ENCODE measurements at regions not wholly inside any gene's neighbourhood (a gene's known extent, or its start where the extent isn't known, plus 50 kb on each side); places are given as distances from the start of the nearest gene placed in this dataset.
"Not testable (repeated sequence)": the region's sequence is repeated elsewhere in the genome, so short reads cannot be mapped to it uniquely, and the experiment has no call there.

DNA sequence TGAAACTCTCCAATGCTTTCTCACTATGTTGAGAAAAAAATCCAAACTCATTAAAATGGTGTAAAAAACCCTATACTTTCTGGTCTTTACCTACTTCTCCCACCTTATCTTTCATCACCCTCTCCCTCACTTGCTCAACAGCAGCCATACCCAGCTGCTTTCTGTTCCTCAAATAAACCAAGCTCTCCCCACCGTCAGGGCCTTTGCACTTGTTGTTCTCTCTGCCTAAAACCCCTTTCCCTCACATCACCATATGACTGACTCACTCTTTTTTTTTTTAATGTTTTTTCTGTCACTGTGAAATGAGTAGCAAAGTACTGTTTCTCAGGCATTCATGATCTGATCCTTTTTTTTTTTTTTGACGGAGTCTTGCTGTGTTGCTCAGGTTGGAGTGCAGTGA is 122.3 kb upstream of the TMEM164 start:
- DNase-seq = no peak

DNA sequence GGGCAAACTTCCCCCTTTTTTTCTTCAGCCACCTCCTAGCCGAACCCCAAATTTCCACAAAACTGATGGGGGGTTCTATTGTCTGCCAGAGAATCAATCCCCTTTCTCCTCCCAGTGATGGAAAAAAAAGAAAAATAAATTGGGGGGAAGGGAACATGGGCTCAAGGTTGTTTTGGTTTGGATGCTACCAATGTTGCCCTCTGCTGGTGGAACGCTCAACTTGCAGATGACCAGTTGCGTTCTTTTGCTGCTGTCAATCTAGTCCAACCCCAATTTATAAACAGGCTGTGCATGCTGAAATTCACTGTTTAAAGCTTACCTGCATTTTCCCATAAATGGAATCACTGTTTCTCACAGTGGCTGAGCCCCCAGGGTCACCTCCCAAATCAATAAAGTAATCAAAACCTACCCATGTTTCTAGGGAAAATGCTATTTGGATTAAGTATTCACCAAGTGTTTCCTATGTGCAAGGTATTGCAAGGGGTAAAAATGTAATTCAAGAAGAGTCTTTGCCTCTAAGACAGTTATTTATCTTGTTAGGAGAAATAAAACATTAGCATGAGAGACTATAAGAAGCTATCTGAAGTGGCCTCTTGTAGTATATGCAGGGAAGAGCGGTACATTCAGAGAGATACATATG is 116.7 kb upstream of the TMEM164 start:
- DNase-seq = peak; percentile 4

DNA sequence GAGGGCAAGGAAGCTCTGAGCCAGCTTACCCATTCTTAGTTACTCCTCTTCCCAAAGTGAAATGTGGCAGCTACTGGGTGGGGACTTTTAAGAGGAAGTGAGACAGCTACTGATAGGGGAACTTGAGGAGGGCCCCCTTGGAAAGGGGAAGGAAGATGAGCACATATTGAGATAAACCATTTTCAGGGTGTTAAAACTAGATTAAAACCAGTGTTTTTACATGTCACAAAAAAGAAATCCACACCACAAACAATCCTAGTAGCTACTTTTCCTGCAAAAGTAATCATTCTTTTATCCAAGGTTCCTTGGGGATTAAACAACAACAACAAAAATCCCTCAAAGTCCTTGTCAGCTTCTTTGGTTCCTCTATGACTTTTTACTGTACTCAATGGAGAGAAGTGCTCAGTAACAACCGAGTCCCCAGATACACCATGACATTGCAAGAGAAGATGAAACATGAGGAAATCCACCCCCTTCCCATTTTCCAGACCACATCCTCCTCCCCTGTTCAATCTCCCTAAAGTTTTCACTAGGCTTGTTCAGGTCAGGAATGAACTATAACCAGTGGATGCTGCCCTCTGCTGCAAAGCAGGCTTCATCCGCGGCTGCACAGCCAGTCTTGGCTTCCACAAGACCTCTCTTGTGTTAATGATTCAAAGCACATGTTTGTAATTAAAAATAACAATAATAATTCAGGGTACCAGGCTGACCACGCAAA is 113.5 kb upstream of the TMEM164 start:
- peak; percentile 47 for DNase-seq

DNA sequence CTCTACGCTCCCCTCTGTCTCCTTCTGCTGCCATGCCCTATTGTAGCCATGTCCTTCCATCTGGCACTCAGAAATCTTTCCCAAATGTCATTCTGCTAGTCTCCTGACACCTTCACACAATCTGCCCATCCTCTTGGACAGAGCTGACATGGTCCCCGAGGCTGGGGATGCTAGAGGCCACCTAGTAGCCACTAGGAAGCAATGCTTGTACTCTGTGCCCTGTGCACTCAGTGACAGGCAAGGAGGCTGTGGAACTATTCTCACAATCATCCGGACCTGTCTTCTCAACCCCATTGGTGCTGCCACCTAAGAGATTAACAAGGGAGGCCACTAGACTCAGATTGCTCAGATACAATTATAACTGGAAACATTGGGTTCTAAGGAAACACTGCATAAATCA is 112.6 kb upstream of the TMEM164 start:
- no peak for DNase-seq

DNA sequence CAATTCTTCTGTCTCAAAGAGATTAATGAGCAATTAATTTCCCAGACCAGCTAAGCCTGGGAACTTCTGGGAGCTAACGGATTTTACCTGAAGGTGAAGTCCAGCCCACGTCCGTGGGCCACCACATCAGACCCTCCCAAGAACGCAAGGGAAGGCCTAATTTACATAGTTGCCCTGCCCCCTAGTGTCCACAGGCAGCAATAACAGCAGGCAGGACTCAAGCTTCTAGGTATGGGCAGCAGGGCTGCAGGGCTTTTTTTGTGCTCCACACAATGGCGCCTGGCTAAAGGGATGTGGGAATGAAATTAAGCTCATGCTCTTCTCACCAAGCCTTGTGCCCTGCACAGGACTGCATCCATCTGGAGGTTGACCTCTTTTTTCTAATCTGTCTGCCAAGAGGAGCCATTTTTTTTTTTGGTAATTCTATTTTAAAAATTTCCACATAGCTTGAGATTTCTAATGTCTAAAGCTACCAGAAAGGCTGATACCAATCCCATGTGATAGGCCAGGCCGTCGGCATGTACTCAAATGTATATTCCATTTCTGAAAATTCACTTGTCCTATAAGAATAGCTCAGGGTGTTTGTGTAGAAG is 111.9 kb upstream of the TMEM164 start:
- peak; percentile 35 for DNase-seq

DNA sequence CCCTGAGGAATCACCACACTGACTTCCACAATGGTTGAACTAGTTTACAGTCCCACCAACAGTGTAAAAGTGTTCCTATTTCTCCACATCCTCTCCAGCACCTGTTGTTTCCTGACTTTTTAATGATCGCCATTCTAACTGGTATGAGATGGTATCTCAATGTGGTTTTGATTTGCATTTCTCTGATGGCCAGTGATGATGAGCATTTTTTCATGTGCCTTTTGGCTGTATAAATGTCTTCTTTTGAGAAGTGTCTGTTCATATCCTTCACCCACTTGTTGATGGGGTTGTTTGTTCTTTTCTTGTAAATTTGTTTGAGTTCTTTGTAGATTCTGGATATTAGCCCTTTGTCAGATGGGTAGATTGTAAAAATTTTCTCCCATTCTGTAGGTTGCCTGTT is 106.9 kb upstream of the TMEM164 start:
- DNase-seq = not testable (repeated sequence)

DNA sequence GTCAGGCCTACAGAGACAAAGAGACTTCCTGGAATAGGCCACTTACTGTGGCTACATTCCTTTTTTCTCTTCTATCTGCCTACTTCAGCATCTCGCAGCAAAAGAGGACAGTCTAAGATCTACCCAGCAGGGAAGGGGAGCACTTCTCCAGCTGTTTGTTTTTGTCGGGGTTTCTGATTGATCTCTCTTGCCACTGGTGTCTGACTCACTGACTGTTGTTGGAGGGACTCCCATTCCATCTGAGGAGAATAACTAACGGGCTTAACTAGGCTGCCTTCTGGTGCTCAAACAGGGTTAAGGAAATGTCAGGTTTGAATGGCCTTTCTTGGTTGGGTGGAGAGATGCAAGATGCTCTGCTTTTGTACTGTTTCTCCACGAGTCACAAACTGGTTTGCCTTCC is 100.2 kb upstream of the TMEM164 start:
- DNase-seq = no peak

DNA sequence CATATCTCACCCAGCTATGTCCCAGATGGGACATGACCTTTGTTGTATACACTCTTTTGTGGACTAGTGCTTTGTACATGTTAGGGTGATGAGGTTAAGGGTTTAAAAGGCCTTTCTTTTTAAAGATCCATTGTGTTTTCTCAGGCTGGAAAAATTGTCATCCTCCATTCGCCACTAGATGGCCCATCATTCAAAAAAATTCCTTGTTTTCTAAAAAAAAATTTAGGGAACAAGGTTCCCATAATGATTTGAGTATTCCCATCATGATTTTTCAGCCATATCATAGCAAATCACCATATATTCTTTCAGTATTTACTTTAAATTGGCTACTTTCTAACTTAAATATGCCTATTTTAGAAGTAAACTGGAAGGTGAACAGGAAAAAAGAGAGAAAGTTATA is 91.9 kb upstream of the TMEM164 start:
- no peak for DNase-seq

DNA sequence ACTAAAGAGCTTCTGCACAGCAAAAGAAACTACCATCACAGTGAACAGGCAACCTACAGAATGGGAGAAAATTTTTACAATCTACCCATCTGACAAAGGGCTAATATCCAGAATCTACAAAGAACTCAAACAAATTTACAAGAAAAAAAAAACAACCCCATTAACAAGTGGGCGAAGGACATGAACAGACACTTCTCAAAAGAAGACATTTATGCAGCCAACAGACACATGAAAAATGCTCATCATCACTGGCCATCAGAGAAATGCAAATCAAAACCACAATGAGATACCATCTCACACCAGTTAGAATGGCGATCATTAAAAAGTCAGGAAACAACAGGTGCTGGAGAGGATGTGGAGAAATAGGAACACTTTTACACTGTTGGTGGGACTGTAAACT is 89.9 kb upstream of the TMEM164 start:
- DNase-seq = not testable (repeated sequence)

DNA sequence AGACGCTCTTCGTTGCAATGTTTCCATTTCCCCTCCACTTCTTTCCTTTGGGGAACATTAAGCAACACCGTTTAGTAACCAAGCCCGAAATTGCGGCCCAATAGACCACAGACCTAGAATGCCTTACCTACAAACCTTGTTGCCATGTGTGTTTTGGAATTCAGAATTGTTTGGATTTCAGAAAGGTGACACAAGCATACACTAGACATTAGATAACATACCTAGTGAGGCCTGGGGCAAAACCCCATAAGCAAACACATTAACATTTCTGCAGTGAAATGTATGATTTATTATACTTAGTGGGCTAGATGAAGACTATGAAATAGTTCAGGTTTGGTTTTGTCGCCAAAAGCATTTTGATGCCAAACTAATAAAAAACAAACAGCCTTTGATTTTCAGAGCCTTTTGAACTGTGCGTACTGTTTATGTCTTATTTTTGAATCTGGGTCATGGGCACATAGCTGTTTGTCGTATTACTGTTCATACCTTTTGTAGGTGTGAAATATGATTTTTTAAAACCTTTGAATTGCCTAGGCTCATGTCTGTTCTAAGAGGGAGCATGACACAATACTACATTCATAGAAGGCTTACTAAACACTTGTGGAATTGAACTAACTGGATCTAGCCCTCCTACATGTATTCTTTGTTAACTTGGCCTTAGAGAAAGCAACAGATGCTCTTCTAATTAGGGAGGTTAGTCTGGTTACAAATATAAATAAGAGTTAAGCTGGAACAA is 88.6 kb upstream of the TMEM164 start:
- no peak for DNase-seq

DNA sequence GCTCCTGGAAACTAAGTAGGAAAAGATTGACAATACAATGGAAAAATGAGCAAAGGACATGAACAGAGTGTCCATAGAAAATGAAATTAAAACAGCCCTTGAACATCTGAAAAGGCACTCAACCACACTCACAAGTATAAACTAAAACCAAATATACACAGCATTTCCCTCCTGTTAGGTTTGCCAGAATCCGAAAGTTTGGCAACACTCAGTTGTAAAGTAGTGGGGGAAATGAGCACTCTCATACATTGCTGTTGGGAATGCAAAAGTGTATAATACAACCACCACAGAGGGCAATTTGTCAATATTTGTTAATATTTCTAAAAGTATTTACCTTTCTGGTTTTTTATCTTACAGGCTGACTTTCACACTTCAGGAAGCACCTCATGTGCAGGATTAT is 84.2 kb upstream of the TMEM164 start:
- DNase-seq = no peak

DNA sequence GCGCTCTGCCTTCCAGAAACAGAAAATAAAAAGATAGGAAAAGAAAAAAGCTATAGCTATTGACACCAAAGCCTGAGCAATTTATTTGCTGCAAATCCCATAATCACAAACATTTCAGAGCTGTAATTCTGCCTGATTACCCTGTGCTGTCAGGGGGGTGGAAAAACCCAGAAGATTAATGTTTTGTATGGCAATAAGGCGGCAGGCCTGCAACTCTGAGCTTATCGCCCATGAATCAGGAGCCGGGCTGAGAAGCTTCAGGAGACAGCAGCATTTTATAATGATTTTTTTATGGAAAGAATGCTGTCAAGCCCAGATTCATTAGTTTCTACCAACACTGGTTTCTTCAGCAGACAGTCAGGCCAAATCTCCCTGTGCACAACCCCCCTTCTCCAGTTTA is 82.6 kb upstream of the TMEM164 start:
- no peak for DNase-seq

DNA sequence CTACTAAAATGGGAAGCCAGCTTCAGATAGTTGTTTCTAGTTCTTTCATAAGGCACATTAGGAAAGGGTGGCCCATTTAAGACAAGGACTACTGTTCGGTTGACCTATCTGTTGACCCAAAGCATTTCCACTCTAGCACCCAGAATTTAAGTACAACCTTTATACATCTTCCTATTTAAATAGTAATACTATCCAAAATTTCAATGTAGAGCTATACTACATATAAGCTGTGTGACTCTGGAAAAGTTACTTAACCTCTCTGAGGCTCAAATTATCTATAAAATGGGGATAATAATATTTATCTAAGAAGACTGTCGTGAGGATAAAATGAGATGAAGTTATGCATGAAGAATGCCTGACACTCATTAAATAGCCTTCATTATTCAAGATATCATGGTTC is 82.0 kb upstream of the TMEM164 start:
- DNase-seq = no peak

DNA sequence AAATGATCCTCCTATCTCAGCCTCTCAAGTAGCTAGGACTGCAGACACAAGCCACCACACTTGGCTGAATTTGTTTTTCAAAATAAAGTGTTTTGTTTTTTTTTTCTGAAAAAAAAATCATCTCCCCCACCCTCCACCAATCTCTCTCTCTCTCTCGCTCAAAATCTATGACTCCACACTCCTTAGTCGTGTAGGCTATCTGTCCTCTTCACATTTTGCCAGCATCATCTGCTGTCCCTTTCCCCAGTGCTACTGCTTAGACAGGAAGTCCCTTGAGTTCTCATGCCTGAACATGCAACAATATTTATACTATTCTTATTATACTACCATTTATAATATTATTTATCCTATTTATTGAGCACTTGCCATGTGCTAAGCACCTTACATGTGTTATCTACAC is 80.7 kb upstream of the TMEM164 start:
- no peak for DNase-seq

DNA sequence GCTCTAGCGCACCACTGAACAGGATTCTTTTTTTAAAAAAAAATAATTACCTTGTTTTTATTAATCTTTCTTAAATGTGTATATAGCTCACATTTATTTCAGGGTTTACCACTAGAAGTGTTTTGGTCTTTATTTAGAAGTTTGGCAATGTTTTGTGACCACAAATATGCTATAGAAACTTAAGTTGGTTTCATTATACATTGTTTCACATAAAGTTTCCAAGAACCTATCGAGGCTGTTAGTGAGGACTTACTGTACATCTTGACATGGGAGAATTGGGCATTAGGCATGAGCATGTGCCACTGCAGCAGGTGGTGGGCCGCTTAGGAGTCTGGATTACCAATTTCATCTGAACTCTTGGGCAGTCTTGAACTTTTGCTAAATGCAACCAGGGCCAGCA is 77.9 kb upstream of the TMEM164 start:
- DNase-seq = not testable (repeated sequence)

DNA sequence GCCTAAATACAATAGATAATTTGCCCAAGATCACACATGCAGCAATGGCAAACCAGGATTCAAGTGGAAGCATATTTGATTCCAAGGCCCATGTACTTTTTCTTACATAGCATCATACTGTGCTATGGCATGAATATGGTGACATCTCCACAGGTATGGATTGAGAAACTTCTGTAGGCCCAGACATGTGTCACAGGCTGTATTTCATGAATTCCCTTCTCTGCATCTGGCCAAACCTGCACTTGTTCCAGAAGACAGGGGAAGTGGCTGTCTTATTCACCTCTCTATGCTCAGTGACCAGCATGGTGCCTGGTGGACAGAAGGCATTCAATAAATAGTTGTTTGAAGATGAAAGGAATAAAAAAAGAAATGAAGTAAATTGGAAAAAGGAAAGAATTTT is 77.3 kb upstream of the TMEM164 start:
- no peak for DNase-seq

DNA sequence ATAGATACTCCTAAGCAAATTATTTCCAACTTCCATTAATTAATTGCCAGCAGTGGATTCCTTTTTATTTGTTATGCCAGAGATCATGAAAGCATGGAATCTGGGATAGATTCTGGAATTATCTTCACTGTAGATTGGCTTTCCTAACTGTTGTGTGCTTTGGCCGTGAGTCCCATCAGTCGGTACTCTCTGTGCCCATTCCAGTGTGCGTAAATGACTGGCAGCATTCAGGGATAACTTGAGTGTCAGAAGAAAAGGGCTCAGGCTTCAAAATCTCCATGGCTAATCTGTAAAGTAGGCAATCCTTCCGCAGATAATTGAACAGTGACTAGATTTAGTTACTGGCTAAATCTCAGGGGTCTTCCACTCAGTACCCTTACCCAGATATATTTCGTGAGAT is 76.8 kb upstream of the TMEM164 start:
- no peak for DNase-seq

DNA sequence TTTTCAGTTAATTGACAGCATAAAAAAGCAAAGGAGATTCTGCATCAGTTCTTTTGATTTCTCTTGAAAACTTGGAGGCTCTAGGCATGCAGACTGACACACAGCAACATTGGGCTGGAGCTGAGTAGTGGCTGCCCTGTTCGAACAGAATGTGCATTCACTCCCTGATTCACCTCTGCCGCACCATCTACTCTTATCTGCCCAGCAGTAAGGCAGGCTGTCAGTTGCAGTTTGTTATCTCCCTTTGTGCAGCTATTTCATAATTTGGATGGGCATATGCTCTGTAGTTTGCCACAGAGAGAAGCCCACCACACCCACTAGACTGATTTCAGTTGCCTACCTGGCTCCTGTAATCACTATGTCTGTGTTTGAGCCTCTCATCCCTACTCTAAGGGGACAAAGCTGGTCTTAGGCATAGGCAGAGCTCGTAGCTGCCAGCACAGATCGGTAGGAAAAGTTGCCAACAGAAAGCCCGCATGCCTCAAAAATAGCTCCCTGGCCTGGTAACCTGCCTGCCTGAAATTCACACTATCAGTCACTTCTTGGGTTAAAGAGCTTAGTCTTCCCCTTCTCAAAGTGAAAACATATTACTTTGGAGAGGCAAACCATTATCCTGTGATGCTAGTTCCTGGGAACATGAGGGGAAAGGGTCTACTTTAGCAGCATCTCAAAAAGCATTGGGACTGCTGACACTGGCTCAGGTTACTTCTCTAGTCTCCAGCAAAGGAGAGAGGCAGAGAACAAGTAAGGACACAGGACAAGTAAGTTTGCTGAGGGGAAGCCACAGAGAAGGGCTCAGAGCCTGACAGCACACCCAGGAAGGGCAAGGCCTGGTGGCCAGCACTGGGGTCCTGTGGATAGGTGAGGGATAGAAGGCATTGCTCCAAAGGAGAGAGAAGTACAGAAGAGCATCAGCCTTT is 75.9 kb upstream of the TMEM164 start:
- no peak for DNase-seq

DNA sequence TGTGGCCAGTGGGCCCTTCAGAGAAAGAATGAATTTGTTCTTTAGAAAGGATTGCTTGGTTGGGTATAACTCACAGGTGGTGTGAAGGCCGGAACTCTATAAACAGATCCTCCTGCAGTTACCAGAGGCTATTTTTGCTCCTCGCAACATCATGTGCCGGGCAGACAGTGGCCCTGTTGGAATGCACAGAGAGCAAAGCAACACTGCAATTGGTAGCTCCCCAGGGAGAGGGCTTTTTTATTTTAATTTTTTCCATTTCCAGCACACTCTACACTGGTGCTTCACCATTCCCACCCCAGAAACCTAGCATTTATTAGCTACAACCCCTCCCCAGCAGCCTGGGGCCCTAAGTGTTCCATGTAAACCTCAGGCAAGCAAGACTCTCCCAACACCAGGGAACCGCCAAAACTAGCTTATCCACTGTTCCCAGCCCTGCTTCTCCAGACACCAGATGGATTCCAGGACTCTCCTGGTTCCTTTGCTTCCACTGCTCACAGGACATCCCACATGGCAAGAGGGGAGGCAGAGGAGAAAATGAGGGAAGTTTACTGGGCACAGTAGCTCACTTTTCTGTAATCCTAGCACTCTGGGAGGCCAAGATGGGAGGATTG is 75.1 kb upstream of the TMEM164 start:
- no peak for DNase-seq

DNA sequence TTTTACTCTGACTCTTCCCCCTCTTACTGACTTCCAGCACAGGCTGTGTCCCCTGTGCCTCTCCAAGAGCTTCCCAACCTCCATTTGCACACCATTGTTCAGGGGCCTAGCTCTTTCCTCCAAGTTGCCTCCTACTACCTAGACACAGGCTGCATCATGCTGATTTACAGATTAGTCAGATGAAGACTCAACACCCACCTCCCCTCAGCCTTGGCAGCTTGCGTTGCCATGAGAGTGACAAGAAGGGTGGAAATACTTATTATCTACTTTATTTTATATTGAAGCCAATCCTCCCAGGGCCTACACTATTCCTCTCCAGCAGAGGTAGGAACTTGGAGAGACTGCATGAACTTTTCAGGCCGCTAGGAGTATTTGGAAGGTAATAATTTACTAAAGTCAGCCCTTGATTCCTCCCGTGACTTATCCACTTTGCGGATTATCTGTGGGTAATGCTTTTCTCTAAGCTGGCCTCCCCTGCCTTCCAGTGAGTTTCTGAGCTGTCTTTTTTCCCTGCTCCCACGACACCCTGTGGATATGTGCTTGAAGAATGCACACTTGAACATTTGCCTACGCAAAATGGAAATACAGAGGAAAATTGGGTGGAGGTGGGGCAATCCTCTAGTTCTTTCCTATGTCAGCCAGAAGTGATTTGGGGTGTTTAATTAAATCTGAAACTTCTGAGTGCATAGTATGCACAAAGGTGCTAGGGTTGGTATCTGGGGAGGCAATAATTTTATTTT is 74.1 kb upstream of the TMEM164 start:
- no peak for DNase-seq

DNA sequence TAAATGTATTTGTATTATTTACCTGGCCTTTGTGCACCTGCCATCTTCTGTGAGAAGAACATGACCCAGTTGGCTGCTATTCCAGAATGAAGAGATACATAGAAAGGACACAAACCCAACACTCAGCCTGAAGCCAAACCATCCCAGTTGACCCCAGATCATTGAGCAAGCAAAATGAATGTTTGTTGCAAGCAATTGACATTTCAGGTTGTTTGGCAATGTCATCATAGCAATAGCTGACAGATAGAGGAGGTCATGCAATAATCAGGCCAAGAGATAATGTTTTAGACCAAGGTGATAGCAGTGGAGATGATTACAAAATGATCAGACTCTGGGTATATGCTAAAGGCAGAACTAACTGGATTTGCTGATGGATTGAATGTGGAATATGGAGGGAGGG is 71.2 kb upstream of the TMEM164 start:
- DNase-seq = no peak

DNA sequence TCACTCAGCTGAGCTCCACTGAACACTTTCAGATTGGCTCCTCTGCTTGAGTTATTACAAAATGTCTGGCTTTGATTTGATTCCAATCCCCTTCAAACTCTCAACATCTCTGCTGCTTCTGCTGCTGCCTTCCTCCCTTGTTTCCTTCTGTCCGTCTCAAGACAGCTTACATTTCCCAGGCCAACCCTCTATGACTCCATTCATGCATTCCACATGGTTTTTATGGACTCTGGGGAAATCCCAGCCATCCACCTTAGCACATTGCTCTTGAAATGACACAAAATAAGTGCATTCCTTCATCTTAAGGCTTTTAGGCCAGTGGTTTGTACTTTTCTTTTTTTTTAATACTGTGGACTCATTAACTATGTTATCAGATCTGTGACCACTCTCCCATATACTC is 68.5 kb upstream of the TMEM164 start:
- DNase-seq = no peak

Data from GDM1 (cell line).